ENCODE measurements at regions not wholly inside any gene's neighbourhood (a gene's known extent, or its start where the extent isn't known, plus 50 kb on each side); places are given as distances from the start of the nearest gene placed in this dataset.

DNA sequence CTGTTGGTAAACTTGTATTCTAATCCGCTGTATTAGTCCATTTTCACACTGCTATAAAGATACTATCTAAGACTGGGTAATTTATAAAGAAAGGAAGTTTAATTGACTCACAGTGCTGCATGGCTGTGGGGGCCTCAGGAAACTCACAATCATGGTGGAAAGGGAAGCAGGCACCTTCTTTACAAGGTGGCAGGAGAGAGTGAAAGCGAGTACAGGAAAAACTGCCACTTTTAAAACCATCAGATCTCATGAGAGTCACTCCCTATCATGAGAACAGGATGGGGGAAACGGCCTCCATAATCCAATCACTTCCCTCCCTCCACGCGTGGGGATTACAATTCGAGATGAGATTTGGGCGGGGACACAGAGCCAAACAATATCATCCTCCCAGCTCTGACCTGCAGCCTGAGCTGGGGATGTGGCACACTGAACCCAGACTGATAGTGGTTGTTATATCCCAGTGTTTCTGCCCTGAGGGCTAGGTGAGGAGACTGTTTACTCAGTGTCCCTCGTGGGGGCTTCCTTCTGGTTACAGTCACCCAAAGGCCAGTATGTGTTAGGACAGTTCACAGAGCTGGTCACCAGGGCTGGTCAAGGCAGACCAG is 488.3 kb downstream of the KDM4C start:
- ChIA-PET CTCF (no interaction called here), POLR2A (ENCODE audit: unreplicated experiment) (no interaction called here)
- Histone ChIP-seq H3K4me1 (replicated peaks; ENCODE audit: insufficient read depth) (0 out of 2 replicates have a peak, but pooled peaks cover 10% of the 10 kb centered on the region), H3K9me2 (ENCODE audit: insufficient read depth) (no peaks in the 10 kb centered on the region), H3K4me2 (no peak overlapping the region), H4K20me1 (ENCODE audit: insufficient read depth) (no peaks in the 10 kb centered on the region), H3K9me3 (ENCODE audit: insufficient read depth, low read depth) (no peaks in the 10 kb centered on the region), H2AFZ (no peak overlapping the region), H3K27me3 (ENCODE audit: insufficient read depth, low read depth) (no peaks in the 10 kb centered on the region), H3K27ac (no peak overlapping the region), H3K79me2 (ENCODE audit: low read depth) (no peaks in the 10 kb centered on the region), H3K4me3 (no peak overlapping the region), H3F3A (ENCODE audit: insufficient read depth, low read depth) (no peaks in the 10 kb centered on the region), H3K36me3 (ENCODE audit: low read depth) (no peaks in the 10 kb centered on the region)
- no peak for DNase-seq
- TF ChIP-seq, protein P1, sequence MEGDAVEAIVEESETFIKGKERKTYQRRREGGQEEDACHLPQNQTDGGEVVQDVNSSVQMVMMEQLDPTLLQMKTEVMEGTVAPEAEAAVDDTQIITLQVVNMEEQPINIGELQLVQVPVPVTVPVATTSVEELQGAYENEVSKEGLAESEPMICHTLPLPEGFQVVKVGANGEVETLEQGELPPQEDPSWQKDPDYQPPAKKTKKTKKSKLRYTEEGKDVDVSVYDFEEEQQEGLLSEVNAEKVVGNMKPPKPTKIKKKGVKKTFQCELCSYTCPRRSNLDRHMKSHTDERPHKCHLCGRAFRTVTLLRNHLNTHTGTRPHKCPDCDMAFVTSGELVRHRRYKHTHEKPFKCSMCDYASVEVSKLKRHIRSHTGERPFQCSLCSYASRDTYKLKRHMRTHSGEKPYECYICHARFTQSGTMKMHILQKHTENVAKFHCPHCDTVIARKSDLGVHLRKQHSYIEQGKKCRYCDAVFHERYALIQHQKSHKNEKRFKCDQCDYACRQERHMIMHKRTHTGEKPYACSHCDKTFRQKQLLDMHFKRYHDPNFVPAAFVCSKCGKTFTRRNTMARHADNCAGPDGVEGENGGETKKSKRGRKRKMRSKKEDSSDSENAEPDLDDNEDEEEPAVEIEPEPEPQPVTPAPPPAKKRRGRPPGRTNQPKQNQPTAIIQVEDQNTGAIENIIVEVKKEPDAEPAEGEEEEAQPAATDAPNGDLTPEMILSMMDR (conservative IDR thresholded peaks at IDR 0.05), result no peak
- no peak for TF ChIP-seq EZH2 (IDR thresholded peaks at IDR 0.05; ENCODE audit: low read depth)
- intact Hi-C loops (cut with micrococcal nuclease; ENCODE audit: unreplicated experiment), result no loop called here
- BruUV-seq (replicated peaks), result no TSS peak

DNA sequence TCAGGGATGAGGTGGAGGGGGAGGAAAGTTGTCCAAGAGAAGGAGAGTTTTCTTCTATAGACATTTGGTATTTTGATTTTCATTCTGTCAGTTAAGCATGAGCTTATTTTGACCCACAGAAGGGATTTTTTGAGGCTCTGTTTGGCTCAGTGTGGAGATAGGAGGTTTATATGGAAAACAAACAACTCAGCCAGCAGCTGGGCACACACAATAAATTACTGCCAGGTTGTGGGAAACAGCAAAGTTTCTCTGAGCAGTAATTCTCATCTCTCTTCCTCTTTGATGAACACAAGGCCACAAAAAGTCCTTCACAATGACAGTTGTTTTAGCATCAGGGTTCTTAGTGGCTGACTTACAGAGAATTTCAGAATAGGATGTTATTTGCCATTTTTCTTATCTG is 486.1 kb downstream of the KDM4C start:
- TF ChIP-seq, protein P1 (conservative IDR thresholded peaks at IDR 0.05), result no peak
- no peak for TF ChIP-seq EZH2 (IDR thresholded peaks at IDR 0.05; ENCODE audit: low read depth)
- Histone ChIP-seq H3K9me2 (ENCODE audit: insufficient read depth) (no peaks in the 10 kb centered on the region), H3K36me3 (ENCODE audit: low read depth) (no peaks in the 10 kb centered on the region), H3K4me3 (no peak overlapping the region), H3K4me1 (replicated peaks; ENCODE audit: insufficient read depth) (no peaks in the 10 kb centered on the region), H3K27ac (no peak overlapping the region), H3K79me2 (ENCODE audit: low read depth) (no peaks in the 10 kb centered on the region), H3K9me3 (ENCODE audit: insufficient read depth, low read depth) (no peaks in the 10 kb centered on the region), H3F3A (ENCODE audit: insufficient read depth, low read depth) (no peaks in the 10 kb centered on the region), H3K4me2 (no peak overlapping the region), H3K27me3 (ENCODE audit: insufficient read depth, low read depth) (no peaks in the 10 kb centered on the region), H4K20me1 (ENCODE audit: insufficient read depth) (no peaks in the 10 kb centered on the region), H2AFZ (no peak overlapping the region)
- no peak for DNase-seq
- intact Hi-C loops (cut with micrococcal nuclease; ENCODE audit: unreplicated experiment), result no loop called here
- CTCF ChIA-PET, result no interaction called here
- POLR2A ChIA-PET (ENCODE audit: unreplicated experiment), result no interaction called here
- no TSS peak for BruUV-seq (replicated peaks)

DNA sequence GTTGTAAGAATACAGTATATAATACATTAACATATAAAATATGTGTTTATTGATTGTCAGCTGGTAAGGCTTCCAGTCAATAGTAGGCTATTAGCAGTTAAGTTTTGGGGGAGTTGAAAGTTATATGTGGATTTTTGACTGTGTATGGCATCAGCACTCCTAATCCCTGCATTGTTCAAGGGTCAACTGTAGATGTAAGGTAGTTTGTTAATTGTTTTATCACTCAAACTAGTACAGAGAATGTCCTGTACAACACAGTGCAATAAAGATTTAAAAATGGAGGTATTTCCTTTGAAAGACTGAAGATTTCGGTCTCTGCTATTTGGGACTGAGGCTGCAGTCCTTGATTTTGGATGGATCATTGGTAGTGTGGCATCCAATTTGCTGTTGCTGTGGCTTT is 484.4 kb downstream of the KDM4C start:
- no peaks in the 10 kb centered on the region for H3K4me1 ChIP-seq (replicated peaks; ENCODE audit: insufficient read depth)
- H3K9me3 ChIP-seq (ENCODE audit: insufficient read depth, low read depth), result no peaks in the 10 kb centered on the region
- no peaks in the 10 kb centered on the region for H3K27me3 ChIP-seq (ENCODE audit: insufficient read depth, low read depth)
- no peak overlapping the region for H3K4me3 ChIP-seq
- H3K9me2 ChIP-seq (ENCODE audit: insufficient read depth), result no peaks in the 10 kb centered on the region
- H4K20me1 ChIP-seq (ENCODE audit: insufficient read depth), result no peaks in the 10 kb centered on the region
- intact Hi-C loops (cut with micrococcal nuclease; ENCODE audit: unreplicated experiment), result no loop called here
- H3K79me2 ChIP-seq (ENCODE audit: low read depth), result no peaks in the 10 kb centered on the region
- no peak overlapping the region for H2AFZ ChIP-seq
- no peak for TF ChIP-seq EZH2 (IDR thresholded peaks at IDR 0.05; ENCODE audit: low read depth)
- H3F3A ChIP-seq (ENCODE audit: insufficient read depth, low read depth), result no peaks in the 10 kb centered on the region
- BruUV-seq (replicated peaks), result no TSS peak
- H3K4me2 ChIP-seq, result no peak overlapping the region
- no peak overlapping the region for H3K27ac ChIP-seq
- no peaks in the 10 kb centered on the region for H3K36me3 ChIP-seq (ENCODE audit: low read depth)
- POLR2A ChIA-PET (ENCODE audit: unreplicated experiment), result no interaction called here
- CTCF ChIA-PET, result no interaction called here
- no peak for DNase-seq

DNA sequence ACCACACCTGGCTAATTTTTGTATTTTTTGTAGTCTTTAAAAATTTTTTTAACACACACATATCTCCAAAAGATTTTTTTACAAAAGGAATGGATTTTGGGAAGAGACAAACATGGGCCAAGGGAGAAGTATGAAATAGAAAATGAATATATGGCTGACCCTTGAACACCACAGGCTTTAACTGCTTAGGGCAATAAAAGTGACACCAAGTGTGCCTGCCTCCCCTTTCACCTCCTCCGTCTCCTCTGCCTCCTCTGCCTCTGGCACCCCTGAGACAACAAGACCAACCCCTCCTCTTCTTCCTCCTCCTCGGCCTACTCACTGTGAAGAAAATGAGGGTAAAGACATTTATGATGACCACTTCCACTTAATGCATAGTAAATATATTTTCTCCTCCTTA is 483.9 kb downstream of the KDM4C start:
- ChIA-PET POLR2A (ENCODE audit: unreplicated experiment) (no interaction called here), CTCF (no interaction called here)
- no peak overlapping the region for H3K4me3 ChIP-seq
- no peak for TF ChIP-seq EZH2 (IDR thresholded peaks at IDR 0.05; ENCODE audit: low read depth)
- TF ChIP-seq, protein P1 (conservative IDR thresholded peaks at IDR 0.05), result no peak
- no peaks in the 10 kb centered on the region for H3K9me2 ChIP-seq (ENCODE audit: insufficient read depth)
- H3K4me2 ChIP-seq, result no peak overlapping the region
- no peaks in the 10 kb centered on the region for H3K9me3 ChIP-seq (ENCODE audit: insufficient read depth, low read depth)
- H3K36me3 ChIP-seq (ENCODE audit: low read depth), result no peaks in the 10 kb centered on the region
- H3K4me1 ChIP-seq (replicated peaks; ENCODE audit: insufficient read depth), result no peaks in the 10 kb centered on the region
- intact Hi-C loops (cut with micrococcal nuclease; ENCODE audit: unreplicated experiment), result no loop called here
- no TSS peak for BruUV-seq (replicated peaks)
- no peaks in the 10 kb centered on the region for H3K27me3 ChIP-seq (ENCODE audit: insufficient read depth, low read depth)
- H4K20me1 ChIP-seq (ENCODE audit: insufficient read depth), result no peaks in the 10 kb centered on the region
- no peak overlapping the region for H3K27ac ChIP-seq
- no peaks in the 10 kb centered on the region for H3K79me2 ChIP-seq (ENCODE audit: low read depth)
- no peak for DNase-seq
- H3F3A ChIP-seq (ENCODE audit: insufficient read depth, low read depth), result no peaks in the 10 kb centered on the region
- no peak overlapping the region for H2AFZ ChIP-seq
